ENCODE measurements at regions not wholly inside any gene's neighbourhood (a gene's known extent, or its start where the extent isn't known, plus 50 kb on each side); places are given as distances from the start of the nearest gene placed in this dataset.

DNA sequence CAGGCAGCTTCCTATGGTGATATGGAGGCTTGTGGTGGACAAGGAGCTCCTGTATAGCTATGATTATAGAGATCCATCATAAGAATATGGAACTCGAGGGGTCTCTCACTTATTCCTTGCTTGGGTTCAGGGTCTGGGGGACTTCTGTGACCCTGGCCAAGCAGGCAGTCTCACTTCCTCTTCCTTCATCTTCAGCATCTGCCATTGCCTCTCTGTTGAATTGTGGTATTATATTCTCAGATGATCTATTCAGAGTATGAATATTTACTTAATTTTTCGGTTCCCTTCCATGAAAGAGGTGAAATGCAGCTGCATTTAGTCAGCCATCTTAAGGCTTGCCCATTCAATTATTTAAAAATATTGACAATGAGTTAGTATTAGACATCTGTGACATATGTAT lies 292.9 kb downstream of the SPIN4 start:
- TF ChIP-seq, protein P1, sequence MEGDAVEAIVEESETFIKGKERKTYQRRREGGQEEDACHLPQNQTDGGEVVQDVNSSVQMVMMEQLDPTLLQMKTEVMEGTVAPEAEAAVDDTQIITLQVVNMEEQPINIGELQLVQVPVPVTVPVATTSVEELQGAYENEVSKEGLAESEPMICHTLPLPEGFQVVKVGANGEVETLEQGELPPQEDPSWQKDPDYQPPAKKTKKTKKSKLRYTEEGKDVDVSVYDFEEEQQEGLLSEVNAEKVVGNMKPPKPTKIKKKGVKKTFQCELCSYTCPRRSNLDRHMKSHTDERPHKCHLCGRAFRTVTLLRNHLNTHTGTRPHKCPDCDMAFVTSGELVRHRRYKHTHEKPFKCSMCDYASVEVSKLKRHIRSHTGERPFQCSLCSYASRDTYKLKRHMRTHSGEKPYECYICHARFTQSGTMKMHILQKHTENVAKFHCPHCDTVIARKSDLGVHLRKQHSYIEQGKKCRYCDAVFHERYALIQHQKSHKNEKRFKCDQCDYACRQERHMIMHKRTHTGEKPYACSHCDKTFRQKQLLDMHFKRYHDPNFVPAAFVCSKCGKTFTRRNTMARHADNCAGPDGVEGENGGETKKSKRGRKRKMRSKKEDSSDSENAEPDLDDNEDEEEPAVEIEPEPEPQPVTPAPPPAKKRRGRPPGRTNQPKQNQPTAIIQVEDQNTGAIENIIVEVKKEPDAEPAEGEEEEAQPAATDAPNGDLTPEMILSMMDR (IDR thresholded peaks at IDR 0.05): no peak
- TF ChIP-seq POLR2A (IDR thresholded peaks at IDR 0.05): no peak

All from Peyer's patch (tissue), 4 donors.